Fibroblast of villous mesenchyme (primary cell): ENCODE measurements at regions not wholly inside any gene's neighbourhood (a gene's known extent, or its start where the extent isn't known, plus 50 kb on each side); places are given as distances from the start of the nearest gene placed in this dataset.

Experiments
- DNase-seq: peaks from one replicate; pipeline ENCODE4 v3.0.0-alpha.2; 2010; ENCODE audit warnings: low read depth
- H3K4me3 ChIP-seq: 2 replicates; pipeline ENCODE4 v1.5.1; 2011; ENCODE audit warnings: low read depth, mild to moderate bottlenecking, low read length
- CTCF ChIP-seq: IDR thresholded peaks from 2 replicates; pipeline ENCODE4 v1.5.1; 2012; ENCODE audit warnings: low read depth, mild to moderate bottlenecking, low read length; ENCODE audit not compliant: insufficient read depth

GRCh38 chr14:82704218-82704617, 1170.6 kb upstream of the SEL1L start:
- no peak overlapping the region for H3K4me3 ChIP-seq
- DNase-seq, result no peak
- TF ChIP-seq CTCF, result no peak

GRCh38 chr14:82710267-82710841, 1176.7 kb upstream of the SEL1L start:
- DNase-seq, result peak; percentile 52
- TF ChIP-seq CTCF, result peak; percentile 80
- H3K4me3 ChIP-seq, result no peak overlapping the region

- no peak for TF ChIP-seq CTCF
- no peak overlapping the region for H3K4me3 ChIP-seq
- DNase-seq, result no peak
These were observed 1186.0 kb upstream of the SEL1L start for GRCh38 chr14:82719617-82720016.

- TF ChIP-seq CTCF, result no peak
- no peak for DNase-seq
- H3K4me3 ChIP-seq, result no peak overlapping the region
These were observed 1186.8 kb upstream of the SEL1L start for GRCh38 chr14:82720431-82720830.

- TF ChIP-seq CTCF, result no peak
- H3K4me3 ChIP-seq, result no peak overlapping the region
- DNase-seq, result no peak
These were observed 1187.3 kb upstream of the SEL1L start for GRCh38 chr14:82720946-82721345.

- no peak overlapping the region for H3K4me3 ChIP-seq
- TF ChIP-seq CTCF, result no peak
- no peak for DNase-seq
These were observed 1190.7 kb upstream of the SEL1L start for GRCh38 chr14:82724316-82724715.

- no peak overlapping the region for H3K4me3 ChIP-seq
- no peak for TF ChIP-seq CTCF
- DNase-seq, result no peak
These were observed 1191.6 kb upstream of the SEL1L start for GRCh38 chr14:82725213-82725612.
